ENCODE measurements at regions not wholly inside any gene's neighbourhood (a gene's known extent, or its start where the extent isn't known, plus 50 kb on each side); places are given as distances from the start of the nearest gene placed in this dataset.
"Not testable (repeated sequence)": the region's sequence is repeated elsewhere in the genome, so short reads cannot be mapped to it uniquely, and the experiment has no call there.

DNA sequence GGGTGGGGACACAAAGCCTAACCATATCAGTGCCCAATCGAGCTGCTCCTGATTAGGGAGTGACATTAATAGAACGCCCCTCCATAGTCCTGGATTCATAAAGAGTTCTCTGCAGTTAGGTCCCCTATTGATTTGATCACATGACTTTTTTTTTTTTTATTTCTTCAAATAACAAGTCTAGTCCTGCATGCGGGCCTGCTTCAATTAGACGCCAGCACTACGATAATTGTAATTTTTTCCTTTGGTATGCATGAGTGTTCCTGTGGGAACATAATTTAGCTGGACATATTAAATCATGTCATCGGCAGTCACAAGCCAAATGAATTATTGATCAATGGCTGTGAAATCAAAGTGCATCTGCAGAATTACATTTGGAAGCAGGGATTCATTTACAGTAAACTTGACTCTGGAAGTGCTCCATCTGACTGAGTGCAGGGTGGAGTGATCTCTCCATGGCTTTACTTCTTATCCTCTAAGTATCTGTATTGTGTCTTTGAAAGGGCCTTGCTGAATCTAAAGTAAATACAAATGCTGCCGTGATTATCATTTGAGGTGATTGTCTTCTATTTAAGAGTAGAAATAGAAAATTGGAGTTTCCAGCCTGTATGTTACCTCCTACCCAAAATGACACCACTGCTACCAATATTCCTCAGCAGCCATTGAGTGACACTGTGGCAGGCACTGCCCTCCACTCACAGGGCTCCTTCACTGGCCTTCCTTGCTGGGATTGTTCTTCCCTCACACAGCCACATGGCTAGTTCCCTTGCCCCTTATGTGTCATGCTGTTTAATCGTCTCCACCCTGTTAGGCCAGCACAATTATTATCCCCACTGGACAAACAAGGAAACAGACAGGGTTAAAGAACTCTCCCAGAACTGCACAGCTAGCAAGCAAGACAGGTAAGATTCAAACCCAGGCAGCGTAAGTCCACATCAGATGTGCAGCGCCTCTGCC lies 337.4 kb upstream of the ID2 start:
- ATAC-seq: no peak
- no peak for DNase-seq

DNA sequence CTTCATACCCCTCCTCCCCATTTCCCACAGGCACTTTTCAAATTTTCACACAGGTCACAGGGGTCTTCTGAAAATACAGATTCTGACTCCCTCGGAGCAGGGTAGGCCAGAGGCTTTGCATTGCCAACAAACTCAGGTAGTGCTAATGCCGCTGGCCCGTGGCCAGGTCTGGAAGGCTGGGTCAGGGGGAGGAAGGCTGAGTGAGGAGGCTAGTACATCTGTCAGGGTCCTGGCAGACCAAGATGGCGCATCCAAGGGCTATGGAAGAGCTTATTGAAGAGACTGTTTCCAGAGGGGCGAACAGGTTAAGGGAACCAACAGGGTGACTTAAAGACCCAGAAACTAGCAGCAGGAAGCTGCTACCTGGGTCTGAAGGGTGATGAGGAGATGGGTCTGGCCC lies 336.7 kb upstream of the ID2 start:
- DNase-seq: no peak
- ATAC-seq: no peak

DNA sequence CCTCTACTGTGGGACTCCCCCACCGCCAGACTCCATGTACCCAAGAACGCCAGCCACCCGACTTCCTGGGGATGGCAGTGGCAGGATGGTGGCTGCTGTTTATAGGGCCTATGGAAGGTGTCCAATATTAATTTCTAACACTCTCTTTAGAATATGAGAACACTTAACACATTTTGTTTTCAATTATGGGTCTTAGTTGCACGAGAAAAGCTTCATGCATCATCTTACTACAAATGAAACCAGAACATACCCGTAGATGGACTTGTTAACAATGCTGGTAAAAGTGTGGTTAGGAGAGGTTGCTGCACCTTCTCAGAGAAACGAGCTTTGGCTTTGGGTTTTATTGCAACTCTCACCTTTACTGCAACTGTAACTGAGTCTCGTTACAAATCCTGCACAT lies 335.6 kb upstream of the ID2 start:
- no peak for ATAC-seq
- DNase-seq: no peak

DNA sequence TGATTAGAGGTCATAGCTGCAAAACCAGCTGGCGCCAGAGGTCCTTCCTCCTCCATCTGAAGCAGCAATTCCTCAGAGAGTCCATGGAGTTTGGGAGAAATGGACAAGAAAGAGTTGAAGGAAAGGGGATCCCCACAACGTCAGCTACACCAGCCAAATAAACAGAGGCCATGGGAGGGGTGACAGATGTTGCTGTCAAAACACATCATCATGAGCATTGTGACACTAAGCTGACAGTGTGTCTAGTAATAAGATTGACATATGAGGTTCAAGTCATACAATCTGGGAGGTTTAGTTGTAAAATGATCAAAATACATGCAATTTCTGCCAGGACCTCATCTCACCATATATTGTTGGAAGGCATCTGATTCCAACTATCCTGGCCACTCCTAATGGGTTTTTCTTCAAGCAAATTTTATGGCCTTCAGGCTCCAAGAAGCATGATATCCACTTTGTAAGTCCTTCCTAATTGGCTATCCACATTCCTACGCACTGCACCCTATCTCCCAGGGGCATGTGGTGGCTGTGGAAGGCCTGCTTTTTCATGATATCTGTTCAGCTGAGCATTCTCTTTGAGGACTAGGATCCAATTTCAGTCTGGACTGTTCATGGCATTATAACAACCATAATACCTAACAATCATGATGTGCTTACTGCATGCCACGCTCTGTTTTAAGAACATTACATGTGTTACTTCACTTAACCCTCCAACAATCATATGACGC lies 335.0 kb upstream of the ID2 start:
- DNase-seq (no peak), ATAC-seq (no peak)

DNA sequence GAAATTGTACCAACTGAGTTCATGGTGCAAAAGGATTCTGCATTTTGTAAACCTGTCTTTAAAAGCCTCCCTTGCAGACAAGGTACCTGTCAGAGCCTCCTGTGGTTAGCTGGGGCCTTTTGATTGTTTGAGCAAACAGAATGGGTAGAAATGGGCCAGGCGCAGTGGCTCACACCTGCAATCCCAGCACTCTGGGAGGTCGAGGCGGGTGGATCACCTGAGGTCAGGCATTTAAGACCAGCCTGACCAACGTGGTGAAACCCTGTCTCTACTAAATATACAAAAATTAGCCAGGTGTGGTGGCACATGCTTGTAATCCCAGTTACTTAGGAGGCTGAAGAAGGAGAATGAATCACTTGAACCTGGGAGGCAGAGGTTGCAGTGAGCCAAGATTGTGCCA lies 332.9 kb upstream of the ID2 start:
- DNase-seq, ATAC-seq: not testable (repeated sequence)

DNA sequence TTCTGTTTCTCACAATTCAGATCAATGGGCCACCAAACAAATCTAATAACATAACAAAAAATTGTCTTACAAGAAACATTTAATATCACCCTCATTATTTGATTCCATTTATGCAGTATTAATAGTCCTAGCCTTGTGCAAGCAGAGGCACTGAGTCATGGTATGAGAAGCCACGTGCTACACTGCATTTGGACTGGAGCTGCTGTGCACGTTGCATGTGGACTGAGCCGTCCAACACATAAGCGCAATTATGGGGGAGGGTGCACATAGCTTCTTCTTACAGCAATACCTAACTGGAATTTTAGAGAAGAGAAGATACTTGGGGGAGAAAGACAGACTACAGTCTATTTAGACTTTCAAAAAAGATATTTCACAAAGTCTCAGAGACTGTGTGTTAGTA lies 329.6 kb upstream of the ID2 start:
- DNase-seq: no peak
- ATAC-seq: no peak

DNA sequence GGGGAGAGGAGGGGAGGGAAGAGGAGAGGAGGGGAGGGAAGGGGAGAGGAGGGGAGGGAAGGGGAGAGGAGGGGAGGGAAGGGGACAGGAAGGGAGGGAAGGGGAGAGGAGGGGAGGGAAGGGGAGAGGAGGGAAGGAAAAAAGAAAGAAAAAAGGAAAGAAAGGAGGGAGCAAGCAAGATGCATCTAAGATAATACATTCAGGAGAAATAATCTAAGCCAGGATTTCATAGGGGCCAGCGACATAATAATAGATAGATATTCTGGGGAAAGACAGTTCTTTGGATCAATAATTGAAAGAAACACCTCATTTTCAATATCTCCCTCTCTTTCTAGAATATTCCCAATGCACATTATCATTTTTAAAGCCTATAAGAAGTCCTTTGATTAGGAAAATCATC lies 328.9 kb upstream of the ID2 start:
- DNase-seq (no peak), ATAC-seq (no peak)

DNA sequence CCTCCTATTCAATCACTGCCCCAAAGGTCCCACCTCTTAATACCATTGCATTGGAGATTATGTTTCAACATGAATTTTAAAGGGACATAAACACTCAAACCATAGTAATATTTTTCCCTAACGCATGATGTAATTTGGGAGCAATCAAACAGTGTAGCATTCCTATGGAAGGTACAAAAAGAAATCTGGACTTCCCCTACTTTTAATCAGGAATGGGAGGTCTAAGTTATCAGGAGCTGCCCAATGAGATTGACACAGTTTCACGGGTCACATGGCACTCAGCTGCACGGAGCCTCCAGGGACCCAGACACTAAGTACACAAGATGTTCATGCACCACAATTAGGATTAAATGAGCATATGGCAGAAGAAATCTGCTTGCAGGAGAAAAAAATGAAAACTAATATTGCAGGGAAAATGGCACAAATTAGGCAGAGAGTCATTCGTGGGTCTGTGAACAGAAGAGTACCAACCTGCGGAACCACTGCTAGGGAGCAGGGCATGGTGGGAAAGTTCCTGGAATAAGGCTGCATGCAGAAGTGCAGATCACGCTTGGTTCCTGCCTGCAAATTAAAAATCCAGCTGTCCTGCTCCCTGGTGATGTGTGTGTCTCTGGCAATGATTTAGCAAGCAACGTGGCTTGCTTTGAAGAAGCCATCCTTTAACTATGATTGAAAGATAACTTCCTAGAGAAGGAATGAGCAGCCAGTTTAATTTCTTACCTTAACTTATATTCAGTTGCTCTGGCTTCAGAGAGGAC lies 326.6 kb upstream of the ID2 start:
- no peak for DNase-seq
- ATAC-seq: no peak

DNA sequence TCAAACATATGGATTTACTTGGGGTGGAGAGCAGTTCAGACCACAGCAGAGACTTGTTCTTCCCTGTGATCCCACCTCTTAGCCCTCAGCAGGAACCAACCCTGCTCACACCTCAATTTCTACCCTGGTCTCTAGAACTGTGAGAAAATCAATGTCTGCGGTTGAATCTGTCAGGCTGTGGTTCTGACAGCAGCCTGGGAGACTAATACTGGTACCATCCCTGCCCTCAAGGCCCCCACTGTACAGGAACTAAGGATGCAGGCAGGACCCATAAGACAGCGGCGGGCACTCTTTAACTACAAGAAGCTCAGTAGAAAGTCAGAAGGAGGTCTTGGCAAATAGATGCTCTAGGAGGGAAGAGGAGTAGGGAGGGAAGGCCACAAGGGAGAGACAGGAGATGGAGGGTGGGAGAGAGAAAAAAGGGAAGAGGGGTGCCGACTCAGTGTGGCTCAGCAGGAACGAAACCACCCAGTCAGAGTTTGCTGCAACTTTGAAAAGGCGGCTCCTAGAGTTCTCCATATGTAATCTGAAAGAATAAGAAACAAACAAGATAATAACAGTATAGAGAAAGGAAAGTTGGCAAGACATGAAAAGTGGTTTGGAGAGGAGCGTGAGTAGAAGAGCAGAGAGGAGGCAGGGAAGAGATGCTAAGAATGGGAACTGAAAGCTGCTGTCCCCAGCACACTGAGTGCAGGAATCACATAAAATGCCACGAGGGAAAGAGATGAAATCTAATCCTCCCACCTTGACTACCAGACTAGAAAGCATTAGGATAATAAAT lies 323.9 kb upstream of the ID2 start:
- DNase-seq (no peak), ATAC-seq (no peak)

DNA sequence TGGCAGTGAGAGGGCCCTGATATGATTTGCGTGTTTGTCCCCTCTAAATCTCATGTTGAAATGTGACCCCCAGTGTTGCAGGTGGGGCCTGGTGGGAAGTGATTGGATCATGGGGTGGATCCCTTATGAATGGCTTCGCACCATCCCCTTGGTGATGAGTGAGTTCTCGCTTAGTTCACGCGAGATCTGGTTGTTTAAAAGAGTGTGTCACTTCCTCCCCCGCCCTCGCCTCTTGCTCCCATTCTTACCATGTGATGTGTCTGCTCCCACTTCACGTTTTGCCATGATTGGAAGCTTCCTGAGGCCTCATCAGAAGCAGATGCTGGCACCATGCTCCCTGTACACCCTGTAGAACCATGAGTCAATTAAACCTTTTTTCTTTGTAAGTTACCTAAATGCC lies 319.9 kb upstream of the ID2 start:
- DNase-seq (no peak), ATAC-seq (no peak)

DNA sequence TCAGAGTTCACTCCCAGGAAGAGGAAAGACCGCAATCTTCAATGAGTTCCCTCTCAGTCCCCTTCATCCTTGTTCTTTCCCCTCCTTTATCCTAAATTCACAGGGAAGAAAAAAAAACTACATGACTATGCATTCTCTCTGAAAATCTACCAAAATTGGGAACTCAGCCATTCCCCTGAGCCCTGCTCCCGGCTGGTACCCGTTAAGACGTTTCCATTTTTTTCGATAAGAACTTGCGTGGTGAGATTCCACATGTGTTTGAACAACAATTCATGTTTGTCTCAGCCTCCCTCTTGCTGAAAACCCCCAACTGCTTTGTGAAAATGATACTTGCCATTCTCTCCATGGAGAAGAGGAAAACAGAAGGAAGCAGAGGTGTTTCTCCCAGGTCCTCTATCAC lies 318.7 kb upstream of the ID2 start:
- ATAC-seq: no peak
- DNase-seq: no peak

DNA sequence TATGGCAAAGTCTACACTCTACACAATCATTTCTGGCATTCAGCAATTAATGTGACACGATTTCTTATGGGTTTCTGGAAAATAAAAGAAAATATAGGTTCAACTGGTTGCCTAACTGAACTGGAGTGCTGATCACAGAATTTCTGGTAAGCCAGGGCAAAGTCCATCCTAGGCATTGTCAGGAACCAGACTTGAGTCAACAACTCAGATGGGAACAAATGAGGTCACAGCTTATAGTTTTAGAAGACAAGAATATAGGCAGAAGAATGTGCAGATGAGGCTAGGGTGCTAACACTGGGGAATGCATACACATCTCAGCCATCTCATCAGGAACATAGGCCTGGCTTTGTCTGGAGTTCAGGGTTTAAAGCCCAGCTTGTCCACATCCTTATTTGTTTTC lies 317.2 kb upstream of the ID2 start:
- no peak for ATAC-seq
- no peak for DNase-seq

DNA sequence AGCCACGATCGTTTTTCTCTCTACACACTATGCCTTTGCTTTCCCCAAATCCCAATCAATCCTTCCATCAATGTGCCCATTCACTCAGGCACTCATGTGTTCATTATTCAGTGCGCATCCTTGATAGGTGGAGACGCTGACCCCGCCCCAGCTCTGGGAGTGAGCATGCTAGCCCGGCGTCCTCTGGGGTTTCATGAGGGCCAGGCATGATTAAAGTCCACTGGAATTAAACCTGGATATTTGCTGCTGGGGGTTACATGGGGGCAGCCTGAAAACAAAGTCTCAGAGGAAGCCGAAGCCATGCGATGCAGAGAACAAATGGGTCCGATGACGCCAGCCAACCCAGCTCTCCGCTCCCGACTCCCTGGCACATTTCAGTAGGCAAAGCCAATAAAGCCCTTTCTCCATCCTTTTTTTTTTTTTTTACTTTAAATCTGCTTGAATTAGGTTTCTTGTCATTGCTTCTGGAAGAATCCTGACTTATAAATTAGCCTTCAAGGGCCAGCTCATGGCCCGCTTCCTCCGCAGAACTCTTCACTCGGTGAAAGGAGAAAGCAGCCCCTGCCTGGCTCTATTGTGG lies 316.4 kb upstream of the ID2 start:
- ATAC-seq: no peak
- DNase-seq: no peak

DNA sequence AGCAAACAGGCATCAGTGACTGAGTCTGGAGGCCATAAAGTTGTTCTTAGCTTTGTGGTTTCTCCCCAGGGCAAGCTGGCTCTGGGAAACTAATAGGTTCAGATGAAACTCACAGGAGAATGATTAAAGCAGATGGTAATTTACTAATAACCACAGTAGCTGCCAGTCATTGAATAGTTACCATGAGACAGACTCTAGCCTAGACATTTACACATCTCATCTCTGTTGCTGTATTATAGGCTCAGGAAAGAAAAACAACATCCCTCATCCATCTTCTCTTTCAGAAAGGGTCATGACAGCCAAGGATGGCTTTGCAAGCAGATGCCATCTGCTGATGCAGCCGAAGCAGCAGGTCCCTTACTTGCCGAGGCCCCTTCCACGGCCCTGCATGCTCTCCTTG lies 314.0 kb upstream of the ID2 start:
- ATAC-seq (no peak), DNase-seq (no peak)

DNA sequence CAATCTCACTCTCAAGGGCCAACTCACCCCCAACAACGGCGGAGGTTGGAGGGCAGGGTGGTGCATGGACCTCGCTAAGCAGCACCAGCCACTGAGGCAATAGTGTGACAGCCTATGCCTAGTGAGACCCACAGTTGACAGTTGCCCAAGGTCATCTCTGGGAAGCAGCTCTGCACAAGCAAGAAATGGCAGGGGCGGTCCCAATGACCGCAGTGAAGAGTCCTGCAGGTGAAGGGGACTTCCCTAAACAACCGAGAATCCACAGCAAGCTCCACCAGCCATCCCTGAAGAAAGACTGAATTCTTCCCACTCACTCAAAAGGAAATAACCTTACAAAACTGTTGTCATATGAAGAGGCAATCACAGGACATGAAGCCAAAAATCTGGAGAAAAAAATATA lies 313.4 kb upstream of the ID2 start:
- no peak for DNase-seq
- ATAC-seq: no peak

DNA sequence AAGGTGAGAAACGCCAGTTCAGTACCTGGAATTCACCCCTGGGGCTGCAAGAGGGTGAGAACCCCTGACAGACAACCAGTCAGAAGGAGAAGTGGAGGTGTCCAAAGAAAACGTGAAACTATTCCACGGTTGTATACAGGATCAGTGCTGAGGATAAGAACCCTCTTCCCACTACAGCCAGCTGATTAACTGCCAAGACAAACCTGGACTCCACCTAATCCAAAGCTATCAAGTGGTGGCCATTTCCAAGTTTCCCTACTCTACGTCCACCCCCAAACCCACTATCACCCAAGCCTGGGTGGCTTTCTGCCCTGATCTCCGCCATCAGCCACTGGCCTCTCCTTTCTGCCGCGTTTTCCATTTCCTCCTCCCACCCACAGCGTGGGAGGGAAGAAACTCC lies 312.3 kb upstream of the ID2 start:
- DNase-seq (no peak), ATAC-seq (no peak)

DNA sequence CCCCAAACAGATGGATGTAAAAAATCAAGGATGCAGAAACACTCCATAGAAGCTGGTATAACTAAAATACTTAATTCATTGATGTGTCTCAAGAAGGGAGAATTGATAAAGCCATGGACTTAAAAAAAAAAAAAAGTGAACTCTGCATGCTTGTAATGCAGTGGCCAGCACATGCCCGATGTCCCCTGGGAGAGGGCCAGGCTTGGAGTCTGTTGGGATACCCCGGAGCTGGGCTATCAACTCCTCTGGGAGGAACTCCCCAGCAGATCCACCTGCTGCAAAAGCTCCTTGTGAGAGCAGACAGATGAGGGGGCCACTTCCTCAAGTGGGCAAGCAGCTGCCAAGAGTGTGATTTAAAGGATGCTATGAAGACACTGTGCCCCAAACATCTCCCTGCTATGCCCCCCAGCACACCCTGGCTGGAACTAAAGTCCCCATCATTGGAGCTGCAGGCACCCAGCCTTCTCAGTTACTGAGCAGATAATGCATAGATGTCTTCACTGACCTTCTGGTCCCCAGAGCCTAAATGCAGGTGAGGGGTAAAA lies 311.5 kb upstream of the ID2 start:
- DNase-seq: no peak
- ATAC-seq: no peak

DNA sequence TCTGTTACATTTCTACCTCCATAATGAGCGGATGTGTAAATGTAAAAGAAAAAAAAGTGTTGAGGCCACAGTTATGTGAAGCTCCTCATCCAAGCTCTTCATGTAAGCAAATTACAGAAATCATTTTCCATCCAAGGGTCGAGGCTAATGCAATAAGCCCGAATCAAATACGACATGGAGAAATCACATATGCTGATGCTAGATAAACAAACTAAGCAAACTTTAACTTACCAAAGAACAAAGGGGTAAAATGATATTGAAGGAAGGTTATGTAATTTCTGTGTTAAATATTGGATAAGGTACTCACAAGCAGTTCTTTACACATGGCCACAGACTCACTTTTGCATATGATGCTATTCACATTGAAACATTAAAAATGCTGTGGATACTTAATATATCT lies 310.2 kb upstream of the ID2 start:
- no peak for DNase-seq

DNA sequence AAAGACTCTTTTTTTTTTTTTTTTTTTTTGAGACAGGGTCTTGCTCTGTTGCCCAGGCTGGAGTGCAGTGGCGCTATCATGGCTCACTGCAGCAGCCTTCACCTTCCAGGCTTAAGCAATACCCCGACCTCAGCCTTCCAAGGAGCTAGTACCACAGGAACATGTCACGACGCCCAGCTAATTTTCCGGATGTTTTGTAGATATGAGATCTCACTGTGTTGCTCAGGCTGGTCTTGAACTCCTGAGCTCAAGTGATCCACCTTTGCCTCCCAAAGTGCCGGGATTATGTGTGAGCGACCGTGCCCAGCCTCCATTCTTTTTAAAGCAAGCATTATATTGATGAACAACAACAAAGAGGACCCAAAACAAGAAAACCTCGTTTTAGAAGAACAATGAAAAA lies 307.1 kb upstream of the ID2 start:
- DNase-seq: no peak

More for the DNA sequence above, 310.2 kb upstream of the ID2 start:
- ATAC-seq: no peak

DNA sequence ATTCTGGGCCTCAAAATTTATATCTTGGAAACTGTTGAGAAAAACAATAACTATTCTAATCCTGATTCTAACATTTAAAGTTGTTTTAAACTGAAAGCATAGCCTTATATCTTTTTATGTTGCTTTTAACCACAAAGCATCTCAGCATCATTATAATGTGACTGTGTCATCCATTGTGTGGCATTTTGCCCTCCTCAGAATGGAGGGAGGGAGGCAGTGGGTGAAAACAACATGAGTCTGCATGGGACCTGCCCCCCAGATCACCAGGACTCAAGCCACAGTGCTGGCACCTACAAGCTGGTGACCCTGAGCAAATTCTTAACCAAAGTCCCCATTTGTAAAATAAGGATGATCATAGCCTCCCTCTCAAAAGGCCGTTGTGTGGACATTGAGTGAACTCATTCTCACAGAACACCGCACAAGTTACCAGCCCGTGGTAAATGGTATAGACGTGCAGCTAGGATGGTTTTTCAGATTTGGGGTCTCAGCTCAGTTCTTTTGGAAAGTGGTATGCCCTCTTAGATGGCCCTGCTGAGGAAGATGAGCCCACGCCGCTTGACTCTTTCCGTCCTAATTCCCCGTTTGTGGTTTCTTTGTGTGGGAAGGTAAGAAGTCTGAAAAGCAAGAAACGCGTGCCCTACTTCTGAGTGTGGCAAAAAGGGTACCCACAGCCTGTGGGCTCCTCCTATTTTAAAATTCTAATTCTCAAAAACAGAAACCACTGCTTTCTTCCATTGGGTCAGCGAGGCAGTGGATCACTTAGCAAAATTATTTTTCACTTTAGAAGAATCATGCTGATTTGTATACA lies 305.0 kb upstream of the ID2 start:
- ATAC-seq (peak; percentile 81), DNase-seq (peak; percentile 32)

More for the DNA sequence above, 307.1 kb upstream of the ID2 start:
- no peak for ATAC-seq
